ENCODE measurements at regions not wholly inside any gene's neighbourhood (a gene's known extent, or its start where the extent isn't known, plus 50 kb on each side); places are given as distances from the start of the nearest gene placed in this dataset.

DNA sequence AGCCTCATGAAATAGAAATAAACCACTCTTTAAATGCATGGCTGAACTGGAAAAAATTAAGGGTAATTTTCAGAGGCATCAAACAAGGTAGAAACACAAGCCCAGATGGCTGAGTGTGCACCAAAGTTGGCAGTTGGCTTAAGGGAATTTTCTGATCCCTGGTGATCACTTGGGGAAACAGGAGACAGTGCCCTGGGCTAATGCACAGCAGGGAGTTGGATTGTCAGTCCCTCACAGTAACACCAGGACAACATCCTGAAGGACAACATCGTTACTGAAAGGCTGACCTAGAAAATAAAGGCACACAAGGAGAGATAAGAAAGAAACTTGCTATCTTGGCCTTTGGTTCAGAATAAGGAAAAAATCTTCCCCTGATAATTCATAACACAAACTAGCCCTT lies 417.0 kb downstream of the SLC4A3 start:
- no peaks in the 10 kb centered on the region for H3K27me3 ChIP-seq (ENCODE audit: insufficient read depth, low read depth, low read length)
- no peaks in the 10 kb centered on the region for H3K36me3 ChIP-seq (ENCODE audit: insufficient read depth, low read length)
- no peaks in the 10 kb centered on the region for H3K79me2 ChIP-seq (replicated peaks; ENCODE audit: insufficient read depth, low read length)
- H4K20me1 ChIP-seq (ENCODE audit: insufficient read depth) = no peaks in the 10 kb centered on the region
- H3K9me3 ChIP-seq (ENCODE audit: low read length) = no peaks in the 10 kb centered on the region
- TF ChIP-seq TAF1 (IDR thresholded peaks at IDR 0.05; ENCODE audit: low read depth) = no peak
- no peak for TF ChIP-seq SMC3 (conservative IDR thresholded peaks at IDR 0.05; ENCODE audit: poor library complexity)
- no peak for TF ChIP-seq EZH2 (IDR thresholded peaks at IDR 0.05; ENCODE audit: borderline replicate concordance, insufficient read depth, low read length, poor library complexity, severe bottlenecking)
- TF ChIP-seq EP300 (conservative IDR thresholded peaks at IDR 0.05; ENCODE audit: poor library complexity, severe bottlenecking) = no peak
- no peak for TF ChIP-seq POLR2AphosphoS5 (IDR thresholded peaks at IDR 0.05)
- no peaks in the 10 kb centered on the region for H3F3A ChIP-seq (ENCODE audit: insufficient read depth, low read length, poor library complexity, severe bottlenecking)
- H3K4me2 ChIP-seq (ENCODE audit: low read length) = no peak overlapping the region
- H3K4me3 ChIP-seq (ENCODE audit: low read length) = no peak overlapping the region
- H3K9ac ChIP-seq (ENCODE audit: low read length) = no peak overlapping the region
- H3K27ac ChIP-seq (ENCODE audit: low read length) = no peak overlapping the region
- H2AFZ ChIP-seq (ENCODE audit: low read depth, low read length) = no peak overlapping the region
- H3K9me2 ChIP-seq (ENCODE audit: insufficient read depth, low read length) = no peaks in the 10 kb centered on the region

GRCh38 chr2:220046507-220046906 lies 419.1 kb downstream of the SLC4A3 start:
- Histone ChIP-seq H3K9me2 (ENCODE audit: insufficient read depth, low read length) (no peaks in the 10 kb centered on the region), H4K20me1 (ENCODE audit: insufficient read depth) (no peaks in the 10 kb centered on the region), H3K4me2 (ENCODE audit: low read length) (no peak overlapping the region), H3K9me3 (ENCODE audit: low read length) (no peaks in the 10 kb centered on the region), H3F3A (ENCODE audit: insufficient read depth, low read length, poor library complexity, severe bottlenecking) (no peaks in the 10 kb centered on the region), H3K79me2 (replicated peaks; ENCODE audit: insufficient read depth, low read length) (no peaks in the 10 kb centered on the region), H3K4me3 (ENCODE audit: low read length) (no peak overlapping the region), H3K9ac (ENCODE audit: low read length) (no peak overlapping the region), H2AFZ (ENCODE audit: low read depth, low read length) (no peak overlapping the region), H3K27me3 (ENCODE audit: insufficient read depth, low read depth, low read length) (no peaks in the 10 kb centered on the region), H3K36me3 (ENCODE audit: insufficient read depth, low read length) (no peaks in the 10 kb centered on the region), H3K27ac (ENCODE audit: low read length) (no peak overlapping the region)
- no peak for TF ChIP-seq SMC3 (conservative IDR thresholded peaks at IDR 0.05; ENCODE audit: poor library complexity)
- no peak for TF ChIP-seq TAF1 (IDR thresholded peaks at IDR 0.05; ENCODE audit: low read depth)
- no peak for TF ChIP-seq MXI1 (conservative IDR thresholded peaks at IDR 0.05; ENCODE audit: poor library complexity, severe bottlenecking)
- TF ChIP-seq, protein P1, sequence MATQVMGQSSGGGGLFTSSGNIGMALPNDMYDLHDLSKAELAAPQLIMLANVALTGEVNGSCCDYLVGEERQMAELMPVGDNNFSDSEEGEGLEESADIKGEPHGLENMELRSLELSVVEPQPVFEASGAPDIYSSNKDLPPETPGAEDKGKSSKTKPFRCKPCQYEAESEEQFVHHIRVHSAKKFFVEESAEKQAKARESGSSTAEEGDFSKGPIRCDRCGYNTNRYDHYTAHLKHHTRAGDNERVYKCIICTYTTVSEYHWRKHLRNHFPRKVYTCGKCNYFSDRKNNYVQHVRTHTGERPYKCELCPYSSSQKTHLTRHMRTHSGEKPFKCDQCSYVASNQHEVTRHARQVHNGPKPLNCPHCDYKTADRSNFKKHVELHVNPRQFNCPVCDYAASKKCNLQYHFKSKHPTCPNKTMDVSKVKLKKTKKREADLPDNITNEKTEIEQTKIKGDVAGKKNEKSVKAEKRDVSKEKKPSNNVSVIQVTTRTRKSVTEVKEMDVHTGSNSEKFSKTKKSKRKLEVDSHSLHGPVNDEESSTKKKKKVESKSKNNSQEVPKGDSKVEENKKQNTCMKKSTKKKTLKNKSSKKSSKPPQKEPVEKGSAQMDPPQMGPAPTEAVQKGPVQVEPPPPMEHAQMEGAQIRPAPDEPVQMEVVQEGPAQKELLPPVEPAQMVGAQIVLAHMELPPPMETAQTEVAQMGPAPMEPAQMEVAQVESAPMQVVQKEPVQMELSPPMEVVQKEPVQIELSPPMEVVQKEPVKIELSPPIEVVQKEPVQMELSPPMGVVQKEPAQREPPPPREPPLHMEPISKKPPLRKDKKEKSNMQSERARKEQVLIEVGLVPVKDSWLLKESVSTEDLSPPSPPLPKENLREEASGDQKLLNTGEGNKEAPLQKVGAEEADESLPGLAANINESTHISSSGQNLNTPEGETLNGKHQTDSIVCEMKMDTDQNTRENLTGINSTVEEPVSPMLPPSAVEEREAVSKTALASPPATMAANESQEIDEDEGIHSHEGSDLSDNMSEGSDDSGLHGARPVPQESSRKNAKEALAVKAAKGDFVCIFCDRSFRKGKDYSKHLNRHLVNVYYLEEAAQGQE (IDR thresholded peaks at IDR 0.05; ENCODE audit: borderline replicate concordance) = no peak
- no peak for TF ChIP-seq RAD21 (conservative IDR thresholded peaks at IDR 0.05)
- TF ChIP-seq POLR2AphosphoS5 (IDR thresholded peaks at IDR 0.05) = no peak
- TF ChIP-seq EP300 (conservative IDR thresholded peaks at IDR 0.05; ENCODE audit: poor library complexity, severe bottlenecking) = no peak
- no peak for TF ChIP-seq CTCF (IDR thresholded peaks at IDR 0.05; ENCODE audit: poor library complexity, severe bottlenecking)
- no peak for TF ChIP-seq EZH2 (IDR thresholded peaks at IDR 0.05; ENCODE audit: borderline replicate concordance, insufficient read depth, low read length, poor library complexity, severe bottlenecking)
